Progenitor cell of endocrine pancreas (in vitro differentiated cells): ENCODE measurements at regions not wholly inside any gene's neighbourhood (a gene's known extent, or its start where the extent isn't known, plus 50 kb on each side); places are given as distances from the start of the nearest gene placed in this dataset.

Experiments used
- DNase-seq: peaks from one replicate; pipeline ENCODE4 v3.0.0; 2021; ENCODE audit warnings: low spot score; ENCODE audit not compliant: unreplicated experiment
- H3K27ac Mint-ChIP-seq: 2 replicates; pipeline ENCODE4 v1.8.0; 2021; ENCODE audit warnings: mild to moderate bottlenecking, moderate library complexity, mixed read lengths
- H3K27me3 Mint-ChIP-seq: 2 replicates; pipeline ENCODE4 v1.8.0; 2021; ENCODE audit warnings: mixed read lengths
- H3K36me3 Mint-ChIP-seq: 2 replicates; pipeline ENCODE4 v1.8.0; 2022; ENCODE audit warnings: mixed read lengths; ENCODE audit not compliant: insufficient read depth
- H3K4me1 Mint-ChIP-seq: 2 replicates; pipeline ENCODE4 v1.8.0; 2021; ENCODE audit warnings: low read depth, mixed read lengths
- H3K4me3 Mint-ChIP-seq: 2 replicates; pipeline ENCODE4 v1.8.0; 2021; ENCODE audit warnings: low read depth, mild to moderate bottlenecking, moderate library complexity, mixed read lengths
- H3K9me3 Mint-ChIP-seq: 2 replicates; pipeline ENCODE4 v1.8.0; 2021; ENCODE audit warnings: low read depth, mixed read lengths
- TF ChIP-seq, protein P1 (sequence below): fragments of 200-600 bp; sonication (generic); IDR thresholded peaks from one replicate; pipeline ENCODE4 v1.5.0; 2021; ENCODE audit warnings: antibody characterized with exemption, mild to moderate bottlenecking; ENCODE audit not compliant: unreplicated experiment

DNA sequence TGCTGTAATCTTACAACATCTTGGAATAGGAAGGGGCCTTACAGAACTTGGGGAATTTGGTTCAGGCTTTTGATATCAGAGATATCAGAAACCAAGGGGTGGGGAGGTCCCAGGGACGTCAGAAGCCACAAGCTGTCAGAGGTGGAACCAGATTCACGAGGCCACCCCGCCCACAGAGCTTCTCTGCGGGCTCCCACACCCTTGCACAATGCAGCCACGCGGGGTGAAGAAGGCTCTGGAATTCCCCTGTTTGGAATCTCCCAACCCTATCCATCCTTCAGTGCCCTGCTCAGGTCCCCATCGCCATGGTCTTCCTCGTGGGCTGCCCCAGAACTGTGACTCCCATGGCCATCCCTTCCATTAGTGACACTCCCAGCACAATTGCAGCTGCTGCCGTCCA is 247.1 kb upstream of the SHH start:
- Mint-ChIP-seq H3K36me3 (no peaks in the 10 kb centered on the region), H3K4me3 (no peak overlapping the region), H3K27me3 (peaks cover 28% of the 10 kb centered on the region), H3K4me1 (peaks cover 3% of the 10 kb centered on the region), H3K9me3 (peaks cover 3% of the 10 kb centered on the region), H3K27ac (no peak overlapping the region)
- no peak for DNase-seq
- TF ChIP-seq, protein P1, sequence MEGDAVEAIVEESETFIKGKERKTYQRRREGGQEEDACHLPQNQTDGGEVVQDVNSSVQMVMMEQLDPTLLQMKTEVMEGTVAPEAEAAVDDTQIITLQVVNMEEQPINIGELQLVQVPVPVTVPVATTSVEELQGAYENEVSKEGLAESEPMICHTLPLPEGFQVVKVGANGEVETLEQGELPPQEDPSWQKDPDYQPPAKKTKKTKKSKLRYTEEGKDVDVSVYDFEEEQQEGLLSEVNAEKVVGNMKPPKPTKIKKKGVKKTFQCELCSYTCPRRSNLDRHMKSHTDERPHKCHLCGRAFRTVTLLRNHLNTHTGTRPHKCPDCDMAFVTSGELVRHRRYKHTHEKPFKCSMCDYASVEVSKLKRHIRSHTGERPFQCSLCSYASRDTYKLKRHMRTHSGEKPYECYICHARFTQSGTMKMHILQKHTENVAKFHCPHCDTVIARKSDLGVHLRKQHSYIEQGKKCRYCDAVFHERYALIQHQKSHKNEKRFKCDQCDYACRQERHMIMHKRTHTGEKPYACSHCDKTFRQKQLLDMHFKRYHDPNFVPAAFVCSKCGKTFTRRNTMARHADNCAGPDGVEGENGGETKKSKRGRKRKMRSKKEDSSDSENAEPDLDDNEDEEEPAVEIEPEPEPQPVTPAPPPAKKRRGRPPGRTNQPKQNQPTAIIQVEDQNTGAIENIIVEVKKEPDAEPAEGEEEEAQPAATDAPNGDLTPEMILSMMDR = no peak

DNA sequence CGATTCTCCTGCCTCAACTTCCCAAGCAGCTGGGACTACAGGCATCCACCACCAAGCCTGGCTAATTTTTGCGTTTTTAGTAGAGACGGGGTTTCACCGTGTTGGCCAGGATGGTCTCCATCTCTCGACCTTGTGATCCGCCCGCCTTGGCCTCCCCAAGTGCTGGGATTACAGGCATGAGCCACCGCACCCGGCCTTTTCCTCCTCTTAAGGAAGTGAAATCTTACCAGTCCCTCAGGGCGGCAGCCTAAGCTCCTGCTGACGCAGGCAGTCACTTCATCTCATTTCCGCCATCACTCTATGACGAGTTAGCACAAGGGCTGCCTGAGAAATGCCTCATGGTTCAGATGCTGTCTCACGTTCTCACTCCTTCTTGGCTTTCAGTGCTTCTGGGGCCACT is 246.0 kb upstream of the SHH start:
- Mint-ChIP-seq H3K4me1 (peaks cover 3% of the 10 kb centered on the region), H3K36me3 (no peaks in the 10 kb centered on the region), H3K4me3 (no peak overlapping the region), H3K27ac (no peak overlapping the region), H3K27me3 (peaks cover 26% of the 10 kb centered on the region), H3K9me3 (peaks cover 6% of the 10 kb centered on the region)
- DNase-seq = no peak
- TF ChIP-seq, protein P1 = no peak

DNA sequence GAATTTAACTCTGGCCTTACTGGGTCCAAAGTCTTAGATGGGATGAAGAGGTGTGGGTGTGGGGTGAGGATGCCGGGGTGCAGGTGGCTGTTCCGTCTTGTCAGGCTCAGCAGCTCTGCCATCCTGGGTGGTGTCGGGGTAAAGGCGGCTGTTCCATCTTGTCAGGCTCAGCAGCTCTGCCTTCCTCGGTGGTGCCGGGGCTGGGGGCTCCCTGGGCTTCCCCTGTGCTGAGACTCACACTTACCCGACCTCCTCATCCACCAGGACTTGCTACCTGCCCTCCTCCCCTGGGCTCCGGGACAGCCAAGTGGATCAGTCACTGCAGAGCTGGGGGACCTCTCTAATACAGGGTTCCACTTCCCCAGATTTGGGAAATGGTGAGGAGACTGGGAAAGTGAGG is 244.3 kb upstream of the SHH start:
- Mint-ChIP-seq H3K27me3 (peaks cover 20% of the 10 kb centered on the region), H3K27ac (no peak overlapping the region), H3K36me3 (no peaks in the 10 kb centered on the region), H3K4me1 (peaks cover 3% of the 10 kb centered on the region), H3K4me3 (no peak overlapping the region), H3K9me3 (peaks cover 8% of the 10 kb centered on the region)
- TF ChIP-seq, protein P1 = no peak
- DNase-seq = no peak

DNA sequence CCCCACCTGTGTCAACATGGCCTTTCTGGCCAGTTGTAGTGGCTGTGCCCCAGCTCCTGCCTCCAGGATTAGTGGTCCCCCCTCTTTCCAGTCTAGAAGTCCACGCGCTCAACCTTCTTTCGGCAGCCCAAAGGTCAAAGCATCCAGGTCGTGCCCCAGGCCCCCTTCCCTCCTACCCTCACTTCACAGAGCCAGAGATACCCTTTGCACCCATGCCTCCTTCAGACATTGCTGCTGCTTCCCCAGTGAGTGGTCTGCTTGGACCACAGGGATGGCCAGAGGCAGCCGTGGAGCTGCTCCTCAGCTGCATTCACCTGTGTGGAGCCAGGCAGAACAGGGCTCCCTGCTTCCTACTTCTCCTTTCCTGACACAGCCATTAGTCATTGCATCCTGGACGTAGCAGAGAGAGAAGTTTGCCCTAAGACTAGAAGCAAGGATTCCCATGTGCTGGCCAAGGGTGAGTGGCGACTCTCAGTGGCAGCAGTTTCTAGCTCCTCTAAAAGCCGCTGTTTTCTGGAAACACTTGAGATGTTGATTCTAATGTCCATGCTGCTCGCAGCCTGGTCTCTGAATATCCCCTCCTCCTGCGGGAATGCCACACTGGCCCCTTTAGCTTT is 243.1 kb upstream of the SHH start:
- no peaks in the 10 kb centered on the region for H3K36me3 Mint-ChIP-seq
- TF ChIP-seq, protein P1 = no peak
- peaks cover 3% of the 10 kb centered on the region for H3K4me1 Mint-ChIP-seq
- no peak overlapping the region for H3K27ac Mint-ChIP-seq
- peaks cover 21% of the 10 kb centered on the region for H3K27me3 Mint-ChIP-seq
- no peak overlapping the region for H3K4me3 Mint-ChIP-seq
- H3K9me3 Mint-ChIP-seq = peaks cover 5% of the 10 kb centered on the region
- no peak for DNase-seq

DNA sequence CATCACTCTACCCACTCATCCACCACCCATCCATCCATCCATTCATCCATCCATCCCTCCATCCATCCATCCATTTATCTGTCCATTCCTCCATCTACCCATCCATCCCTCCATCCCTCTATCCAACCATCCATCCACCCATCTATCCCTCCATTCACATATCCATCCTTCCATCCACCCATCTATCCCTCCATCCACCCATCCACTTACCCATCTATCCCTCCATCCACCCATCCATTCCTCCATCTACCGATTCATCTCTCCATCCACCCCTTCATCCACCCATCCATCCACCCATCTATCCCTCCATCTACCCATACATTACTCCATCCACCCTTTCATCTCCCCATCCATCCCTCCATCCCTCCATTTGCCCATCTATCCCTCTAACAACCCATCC is 239.6 kb upstream of the SHH start:
- H3K27ac Mint-ChIP-seq = no peak overlapping the region
- peaks cover 10% of the 10 kb centered on the region for H3K9me3 Mint-ChIP-seq
- peaks cover 18% of the 10 kb centered on the region for H3K27me3 Mint-ChIP-seq
- H3K4me3 Mint-ChIP-seq = no peak overlapping the region
- peaks cover 3% of the 10 kb centered on the region for H3K4me1 Mint-ChIP-seq
- no peak for DNase-seq
- H3K36me3 Mint-ChIP-seq = no peaks in the 10 kb centered on the region
- TF ChIP-seq, protein P1 = no peak
